SK-N-SH treated with all-trans-retinoic acid at 6 μM for 48 hours (cell line): ENCODE measurements at regions not wholly inside any gene's neighbourhood (a gene's known extent, or its start where the extent isn't known, plus 50 kb on each side); places are given as distances from the start of the nearest gene placed in this dataset.
"Not testable (repeated sequence)": the region's sequence is repeated elsewhere in the genome, so short reads cannot be mapped to it uniquely, and the experiment has no call there.

Experiments used
- ATAC-seq: fragments of 200-7000 bp; cut with Tn5 transposase; 3 replicates; pipeline ENCODE4 v1.9.1; 2020; ENCODE audit warnings: mild to moderate bottlenecking, moderate library complexity
- BACH2 ChIP-seq: fragments of 250-450 bp; sonication (Bioruptor Pico); IDR thresholded peaks from 2 replicates; pipeline ENCODE4 v1.9.0; 2021; ENCODE audit warnings: mild to moderate bottlenecking, borderline replicate concordance
- CSDC2 ChIP-seq: fragments of 250-450 bp; sonication (Bioruptor Pico); IDR thresholded peaks from 2 replicates; pipeline ENCODE4 v1.5.0; 2020; ENCODE audit warnings: mild to moderate bottlenecking, moderate library complexity
- CSRNP3 ChIP-seq: fragments of 250-450 bp; sonication (Bioruptor Pico); IDR thresholded peaks from 2 replicates; pipeline ENCODE4 v1.5.1; 2021; ENCODE audit warnings: mild to moderate bottlenecking, moderate library complexity
- ESRRG ChIP-seq: fragments of 250-450 bp; sonication (Bioruptor Pico); IDR thresholded peaks from 2 replicates; pipeline ENCODE4 v1.6.1; 2021; ENCODE audit warnings: mild to moderate bottlenecking
- GLIS3 ChIP-seq: fragments of 250-450 bp; sonication (Bioruptor Pico); IDR thresholded peaks from 2 replicates; pipeline ENCODE4 v1.5.0; 2020; ENCODE audit warnings: mild to moderate bottlenecking, moderate library complexity
- ISL1 ChIP-seq: fragments of 250-450 bp; sonication (Bioruptor Pico); IDR thresholded peaks from 2 replicates; pipeline ENCODE4 v2.1.2; 2022; ENCODE audit warnings: mild to moderate bottlenecking, moderate library complexity
- OSR1 ChIP-seq: fragments of 250-450 bp; sonication (Bioruptor Pico); IDR thresholded peaks from 2 replicates; pipeline ENCODE4 v1.8.0; 2022; ENCODE audit warnings: moderate library complexity, mild to moderate bottlenecking, inconsistent platforms
- PATZ1 ChIP-seq: fragments of 250-450 bp; sonication (Bioruptor Pico); IDR thresholded peaks from 2 replicates; pipeline ENCODE4 v1.8.0; 2020; ENCODE audit warnings: mild to moderate bottlenecking, moderate library complexity, borderline replicate concordance
- POU6F1 ChIP-seq: fragments of 250-450 bp; sonication (Bioruptor Pico); IDR thresholded peaks from 2 replicates; pipeline ENCODE4 v1.8.0; 2021; ENCODE audit warnings: low read depth, mild to moderate bottlenecking, moderate library complexity, borderline replicate concordance
- PPARA ChIP-seq: fragments of 250-450 bp; sonication (Bioruptor Pico); IDR thresholded peaks from 2 replicates; pipeline ENCODE4 v1.5.0; 2020; ENCODE audit warnings: mild to moderate bottlenecking, borderline replicate concordance
- SNAI2 ChIP-seq: fragments of 250-450 bp; sonication (Bioruptor Pico); IDR thresholded peaks from 2 replicates; pipeline ENCODE4 v1.5.0; 2020; ENCODE audit warnings: mild to moderate bottlenecking, moderate library complexity
- TCF4 ChIP-seq: fragments of 250-450 bp; sonication (Bioruptor Pico); IDR thresholded peaks from 2 replicates; pipeline ENCODE4 v1.8.0; 2021; ENCODE audit warnings: mild to moderate bottlenecking, moderate library complexity, borderline replicate concordance
- TSHZ2 ChIP-seq: fragments of 250-450 bp; sonication (Bioruptor Pico); IDR thresholded peaks from 2 replicates; pipeline ENCODE4 v1.5.0; 2020; ENCODE audit warnings: mild to moderate bottlenecking, moderate library complexity
- ZC3H10 ChIP-seq: fragments of 250-450 bp; sonication (Bioruptor Pico); IDR thresholded peaks from 2 replicates; pipeline ENCODE4 v1.5.1; 2021; ENCODE audit warnings: mild to moderate bottlenecking, moderate library complexity
- ZFP3 ChIP-seq: fragments of 250-450 bp; sonication (Bioruptor Pico); IDR thresholded peaks from 2 replicates; pipeline ENCODE4 v1.5.0; 2020; ENCODE audit warnings: mild to moderate bottlenecking, moderate library complexity
- ZFP30 ChIP-seq: fragments of 450-650 bp; formaldehyde crosslinking; IDR thresholded peaks from 2 replicates; pipeline ENCODE4 v1.5.0; 2022; ENCODE audit warnings: mild to moderate bottlenecking, moderate library complexity
- ZNF565 ChIP-seq: fragments of 450-650 bp; formaldehyde crosslinking; conservative IDR thresholded peaks from 2 replicates; pipeline ENCODE4 v1.5.0; 2020; ENCODE audit warnings: low read depth, mild to moderate bottlenecking, moderate library complexity
- ZNF70 ChIP-seq: fragments of 450-650 bp; formaldehyde crosslinking; IDR thresholded peaks from 2 replicates; pipeline ENCODE4 v1.5.0; 2020; ENCODE audit warnings: mild to moderate bottlenecking, moderate library complexity
- ZNF8 ChIP-seq: fragments of 450-650 bp; formaldehyde crosslinking; IDR thresholded peaks from 2 replicates; pipeline ENCODE4 v1.5.0; 2020; ENCODE audit warnings: mild to moderate bottlenecking, moderate library complexity
- TF ChIP-seq, protein P1 (sequence below): fragments of 250-450 bp; sonication (Bioruptor Pico); IDR thresholded peaks from 2 replicates; pipeline ENCODE4 v1.5.1; 2020; ENCODE audit warnings: low read depth, mild to moderate bottlenecking, moderate library complexity

GRCh38 chr10:2026936-2027335, 289.6 kb upstream of the ADARB2 start:
- no peak for ATAC-seq
- TF ChIP-seq ESRRG (CRISPR knock-in tag) (no peak), POU6F1 (CRISPR knock-in tag) (no peak), ZC3H10 (CRISPR knock-in tag) (no peak), BACH2 (CRISPR knock-in tag) (no peak), ZNF565 (CRISPR knock-in tag) (no peak), SNAI2 (CRISPR knock-in tag) (no peak), OSR1 (no peak), PPARA (no peak), ZNF70 (no peak), ISL1 (no peak), CSRNP3 (CRISPR knock-in tag) (no peak), ZFP3 (CRISPR knock-in tag) (no peak), CSDC2 (no peak), PATZ1 (no peak), TCF4 (CRISPR knock-in tag) (no peak), TSHZ2 (CRISPR knock-in tag) (no peak), ZFP30 (CRISPR knock-in tag) (no peak), GLIS3 (CRISPR knock-in tag) (no peak), ZNF8 (CRISPR knock-in tag) (no peak)
- TF ChIP-seq, protein P1, sequence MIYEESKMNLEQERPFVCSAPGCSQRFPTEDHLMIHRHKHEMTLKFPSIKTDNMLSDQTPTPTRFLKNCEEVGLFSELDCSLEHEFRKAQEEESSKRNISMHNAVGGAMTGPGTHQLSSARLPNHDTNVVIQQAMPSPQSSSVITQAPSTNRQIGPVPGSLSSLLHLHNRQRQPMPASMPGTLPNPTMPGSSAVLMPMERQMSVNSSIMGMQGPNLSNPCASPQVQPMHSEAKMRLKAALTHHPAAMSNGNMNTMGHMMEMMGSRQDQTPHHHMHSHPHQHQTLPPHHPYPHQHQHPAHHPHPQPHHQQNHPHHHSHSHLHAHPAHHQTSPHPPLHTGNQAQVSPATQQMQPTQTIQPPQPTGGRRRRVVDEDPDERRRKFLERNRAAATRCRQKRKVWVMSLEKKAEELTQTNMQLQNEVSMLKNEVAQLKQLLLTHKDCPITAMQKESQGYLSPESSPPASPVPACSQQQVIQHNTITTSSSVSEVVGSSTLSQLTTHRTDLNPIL, result no peak

GRCh38 chr10:2024750-2025149, 287.4 kb upstream of the ADARB2 start:
- not testable (repeated sequence) for ATAC-seq

- no peak for ATAC-seq
- TF ChIP-seq OSR1 (no peak), BACH2 (CRISPR knock-in tag) (no peak), PPARA (no peak), ESRRG (CRISPR knock-in tag) (no peak), ZNF8 (CRISPR knock-in tag) (no peak), CSDC2 (no peak), ZNF70 (no peak), GLIS3 (CRISPR knock-in tag) (no peak), POU6F1 (CRISPR knock-in tag) (no peak), ZFP3 (CRISPR knock-in tag) (no peak), ISL1 (no peak), TSHZ2 (CRISPR knock-in tag) (no peak), TCF4 (CRISPR knock-in tag) (no peak), SNAI2 (CRISPR knock-in tag) (no peak)
- TF ChIP-seq, protein P1, result no peak
These were observed 286.4 kb upstream of the ADARB2 start for GRCh38 chr10:2023687-2024086.
